SU-DHL-6 (cell line): ENCODE measurements at regions not wholly inside any gene's neighbourhood (a gene's known extent, or its start where the extent isn't known, plus 50 kb on each side); places are given as distances from the start of the nearest gene placed in this dataset.

ENCODE experiments used
- H2AFZ ChIP-seq: fragments of 200-600 bp; sonication (generic); 2 replicates; pipeline ENCODE4 v1.6.1; 2014; ENCODE audit warnings: low read depth, mild to moderate bottlenecking, moderate library complexity, mixed read lengths, antibody characterized with exemption, low read length; ENCODE audit not compliant: severe bottlenecking
- H3F3A ChIP-seq: fragments of 200-600 bp; shearing (Covaris generic); 2 replicates; pipeline ENCODE4 v1.6.0; 2016; ENCODE audit warnings: antibody characterized with exemption, mild to moderate bottlenecking; ENCODE audit not compliant: insufficient read depth
- H3K27ac ChIP-seq: fragments of 200-600 bp; sonication (generic); 2 replicates; pipeline ENCODE4 v1.5.1; 2016; ENCODE audit warnings: low read depth, mild to moderate bottlenecking, low read length, moderate library complexity, mixed read lengths
- H3K27me3 ChIP-seq: fragments of 200-600 bp; sonication (generic), shearing (Covaris generic); 2 replicates; pipeline ENCODE4 v1.6.0; 2014; ENCODE audit warnings: mild to moderate bottlenecking, low read length
- H3K36me3 ChIP-seq: fragments of 200-600 bp; sonication (generic); 2 replicates; pipeline ENCODE4 v1.6.1; 2014; ENCODE audit warnings: mild to moderate bottlenecking, low read length, mixed read lengths
- H3K4me2 ChIP-seq: fragments of 300-600, 200-600 bp; shearing (Covaris generic), sonication (generic); 2 replicates; pipeline ENCODE4 v1.6.0; 2014; ENCODE audit warnings: low read length, low read depth, mild to moderate bottlenecking; ENCODE audit not compliant: poor library complexity, severe bottlenecking
- H3K4me3 ChIP-seq: fragments of 200-600 bp; sonication (generic); 2 replicates; pipeline ENCODE4 v1.5.1; 2014; ENCODE audit warnings: antibody characterized with exemption, low read length, mild to moderate bottlenecking, mixed read lengths; ENCODE audit not compliant: insufficient read depth, poor library complexity, severe bottlenecking
- H3K79me2 ChIP-seq: fragments of 200-600 bp; sonication (generic); 2 replicates; pipeline ENCODE4 v1.6.1; 2014; ENCODE audit warnings: mild to moderate bottlenecking, low read length, moderate library complexity; ENCODE audit not compliant: insufficient read depth
- H3K9ac ChIP-seq: fragments of 200-600 bp; sonication (generic); 2 replicates; pipeline ENCODE4 v1.7.0; 2014; ENCODE audit warnings: mild to moderate bottlenecking, low read length
- H3K9me2 ChIP-seq: fragments of 200-600 bp; sonication (generic); replicated peaks from 2 replicates; pipeline ENCODE4 v1.6.1; 2014; ENCODE audit warnings: low read length; ENCODE audit not compliant: insufficient read depth
- H3K9me3 ChIP-seq: fragments of 200-600 bp; sonication (generic); 2 replicates; pipeline ENCODE4 v1.6.1; 2014; ENCODE audit warnings: low read length, mixed read lengths; ENCODE audit not compliant: insufficient read depth
- H4K20me1 ChIP-seq: fragments of 200-600 bp; sonication (generic); 2 replicates; pipeline ENCODE4 v1.6.1; 2014; ENCODE audit warnings: low read depth, mild to moderate bottlenecking, antibody characterized with exemption, low read length, moderate library complexity, mixed read lengths
- CTCF ChIP-seq: fragments of 200-600 bp; sonication (generic); IDR thresholded peaks from one replicate; pipeline ENCODE4 v1.5.1; 2017; ENCODE audit warnings: antibody characterized with exemption, mild to moderate bottlenecking, low read length, moderate library complexity; ENCODE audit not compliant: insufficient read depth, poor library complexity, severe bottlenecking
- EZH2phosphoT487 ChIP-seq: fragments of 200-600 bp; sonication (generic), shearing (Covaris generic); conservative IDR thresholded peaks from 2 replicates; pipeline ENCODE4 v1.6.1; 2018; ENCODE audit warnings: mild to moderate bottlenecking, antibody characterized with exemption, low read length, moderate library complexity, mixed read lengths

GRCh38 chr5:56499901-56500300 is 266.8 kb upstream of the ANKRD55 start:
- no peaks in the 10 kb centered on the region for H3K36me3 ChIP-seq
- H3K79me2 ChIP-seq = no peaks in the 10 kb centered on the region
- H3F3A ChIP-seq = no peaks in the 10 kb centered on the region
- H3K9me2 ChIP-seq = no peaks in the 10 kb centered on the region
- no peak overlapping the region for H3K4me3 ChIP-seq
- H3K4me2 ChIP-seq = no peak overlapping the region
- H3K9ac ChIP-seq = no peak overlapping the region
- H4K20me1 ChIP-seq = no peaks in the 10 kb centered on the region
- TF ChIP-seq EZH2phosphoT487 (no peak), CTCF (no peak)
- no peaks in the 10 kb centered on the region for H3K27me3 ChIP-seq
- no peaks in the 10 kb centered on the region for H3K9me3 ChIP-seq
- H2AFZ ChIP-seq = no peak overlapping the region
- H3K27ac ChIP-seq = no peak overlapping the region

GRCh38 chr5:56499491-56499890 is 266.4 kb upstream of the ANKRD55 start:
- Histone ChIP-seq H3K27ac (no peak overlapping the region), H3K4me2 (no peak overlapping the region), H3K9me2 (no peaks in the 10 kb centered on the region), H2AFZ (no peak overlapping the region), H3K79me2 (no peaks in the 10 kb centered on the region), H3F3A (no peaks in the 10 kb centered on the region), H3K9me3 (no peaks in the 10 kb centered on the region), H3K9ac (no peak overlapping the region), H4K20me1 (no peaks in the 10 kb centered on the region), H3K27me3 (no peaks in the 10 kb centered on the region), H3K36me3 (no peaks in the 10 kb centered on the region), H3K4me3 (no peak overlapping the region)
- TF ChIP-seq CTCF (no peak), EZH2phosphoT487 (no peak)

- Histone ChIP-seq H3K4me2 (no peak overlapping the region), H3K9me3 (no peaks in the 10 kb centered on the region), H3K27me3 (no peaks in the 10 kb centered on the region), H3F3A (no peaks in the 10 kb centered on the region), H3K36me3 (no peaks in the 10 kb centered on the region), H3K4me3 (no peak overlapping the region), H2AFZ (no peak overlapping the region), H3K27ac (no peak overlapping the region), H3K9me2 (no peaks in the 10 kb centered on the region), H4K20me1 (no peaks in the 10 kb centered on the region), H3K79me2 (no peaks in the 10 kb centered on the region), H3K9ac (no peak overlapping the region)
- TF ChIP-seq EZH2phosphoT487 = no peak
- no peak for TF ChIP-seq CTCF
Measured at GRCh38 chr5:56498759-56499395, 265.7 kb upstream of the ANKRD55 start.

- no peaks in the 10 kb centered on the region for H3K9me2 ChIP-seq
- no peak overlapping the region for H3K9ac ChIP-seq
- no peaks in the 10 kb centered on the region for H3K9me3 ChIP-seq
- no peaks in the 10 kb centered on the region for H3F3A ChIP-seq
- no peak overlapping the region for H3K4me2 ChIP-seq
- no peak overlapping the region for H2AFZ ChIP-seq
- no peaks in the 10 kb centered on the region for H3K27me3 ChIP-seq
- H3K79me2 ChIP-seq = no peaks in the 10 kb centered on the region
- no peaks in the 10 kb centered on the region for H3K36me3 ChIP-seq
- H3K4me3 ChIP-seq = no peak overlapping the region
- no peaks in the 10 kb centered on the region for H4K20me1 ChIP-seq
- H3K27ac ChIP-seq = no peak overlapping the region
- TF ChIP-seq CTCF = no peak
- TF ChIP-seq EZH2phosphoT487 = no peak
Measured at GRCh38 chr5:56496581-56497063, 263.5 kb upstream of the ANKRD55 start.
